ENCODE measurements at regions not wholly inside any gene's neighbourhood (a gene's known extent, or its start where the extent isn't known, plus 50 kb on each side); places are given as distances from the start of the nearest gene placed in this dataset.

- DNase-seq (ENCODE audit: low spot score) = no peak
These were observed 281.7 kb upstream of the LRATD1 start for GRCh38 chr2:14350856-14351255.

DNA sequence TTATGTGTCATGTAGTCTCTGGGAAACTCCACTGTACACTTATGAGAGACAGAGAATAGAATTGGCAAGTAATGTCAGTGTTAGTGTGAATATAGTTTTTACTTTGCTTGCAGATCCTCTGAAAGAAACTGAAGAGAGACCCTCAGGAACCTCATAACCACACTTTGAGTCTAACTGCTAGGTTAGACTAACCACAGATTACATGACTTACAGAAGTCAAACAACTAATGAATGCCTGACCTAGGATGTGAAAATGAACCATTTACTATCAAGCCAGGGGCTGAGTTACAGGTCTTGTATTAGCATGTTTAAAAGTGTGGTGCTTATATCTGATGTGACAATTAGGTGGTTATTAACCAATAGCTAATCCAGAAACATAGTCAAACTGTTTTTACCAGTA lies 280.4 kb upstream of the LRATD1 start:
- DNase-seq (ENCODE audit: low spot score) = no peak

DNA sequence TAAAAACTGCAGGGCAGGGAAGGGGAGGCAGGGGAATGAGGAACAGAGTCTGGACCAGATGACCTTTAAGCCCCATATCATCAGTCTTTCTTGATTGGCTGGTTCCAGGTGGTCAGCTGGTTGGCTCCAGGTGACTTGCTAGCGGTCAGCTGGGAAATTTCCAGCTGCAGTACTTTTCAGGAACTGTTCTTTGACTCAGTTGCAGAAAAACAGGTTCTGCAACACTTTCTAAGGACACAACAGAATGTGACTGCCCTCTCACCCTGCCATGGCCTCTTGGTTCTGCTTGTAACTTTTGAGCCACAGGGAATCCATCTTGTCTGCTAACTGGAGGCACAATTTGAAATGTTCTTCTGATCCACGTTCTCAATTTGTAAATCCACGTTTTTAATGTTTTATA lies 278.3 kb upstream of the LRATD1 start:
- DNase-seq (ENCODE audit: low spot score) = no peak

- no peak for DNase-seq (ENCODE audit: low spot score)
These were observed 277.4 kb upstream of the LRATD1 start for GRCh38 chr2:14355102-14355501.

DNA sequence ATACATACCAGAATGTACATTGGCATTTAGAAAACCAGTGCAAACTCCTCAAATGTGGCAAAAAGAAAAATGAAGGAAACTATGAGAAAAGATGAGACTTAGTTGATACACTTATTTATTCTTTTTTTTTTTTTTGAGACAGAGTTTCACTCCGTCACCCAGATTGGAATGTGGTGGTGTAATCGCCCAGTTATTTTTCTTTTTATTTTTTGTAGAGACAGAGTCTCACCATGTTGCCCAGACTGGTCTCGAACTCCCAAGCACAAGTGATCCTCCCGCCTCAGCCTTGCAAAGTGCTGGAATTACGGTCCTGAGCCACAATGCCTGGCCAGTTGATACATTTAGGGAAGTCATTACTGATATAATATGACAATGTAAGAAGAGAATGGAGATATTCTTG lies 274.2 kb upstream of the LRATD1 start:
- no peak for DNase-seq (ENCODE audit: low spot score)

GRCh38 chr2:14358774-14359173 lies 273.7 kb upstream of the LRATD1 start:
- no peak for DNase-seq (ENCODE audit: low spot score)

- DNase-seq (ENCODE audit: low spot score) = no peak
These were observed 269.4 kb upstream of the LRATD1 start for GRCh38 chr2:14363137-14363536.

DNA sequence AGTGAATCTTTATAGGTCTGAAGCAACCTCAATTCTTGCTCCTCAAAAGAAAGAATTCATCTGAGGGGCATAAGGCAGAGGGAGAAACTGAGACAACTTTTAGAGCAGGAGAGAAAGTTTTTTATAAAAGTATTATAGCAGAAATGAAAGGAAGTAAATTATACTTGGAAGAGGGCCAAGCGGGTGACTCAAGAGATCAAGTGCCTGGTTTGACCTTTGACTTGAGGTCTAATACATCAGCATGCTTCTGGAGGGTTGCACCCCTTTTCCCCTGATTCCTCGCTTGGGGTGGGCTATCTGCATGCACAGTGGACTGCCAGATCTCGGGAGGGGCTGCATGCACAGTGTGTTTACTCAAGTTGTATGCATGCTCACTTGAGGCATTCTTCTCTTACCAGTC lies 268.5 kb upstream of the LRATD1 start:
- DNase-seq (ENCODE audit: low spot score) = no peak

GRCh38 chr2:14364471-14364870 lies 268.0 kb upstream of the LRATD1 start:
- DNase-seq (ENCODE audit: low spot score) = no peak

GRCh38 chr2:14385043-14385442 lies 247.5 kb upstream of the LRATD1 start:
- DNase-seq (ENCODE audit: low spot score) = no peak

DNA sequence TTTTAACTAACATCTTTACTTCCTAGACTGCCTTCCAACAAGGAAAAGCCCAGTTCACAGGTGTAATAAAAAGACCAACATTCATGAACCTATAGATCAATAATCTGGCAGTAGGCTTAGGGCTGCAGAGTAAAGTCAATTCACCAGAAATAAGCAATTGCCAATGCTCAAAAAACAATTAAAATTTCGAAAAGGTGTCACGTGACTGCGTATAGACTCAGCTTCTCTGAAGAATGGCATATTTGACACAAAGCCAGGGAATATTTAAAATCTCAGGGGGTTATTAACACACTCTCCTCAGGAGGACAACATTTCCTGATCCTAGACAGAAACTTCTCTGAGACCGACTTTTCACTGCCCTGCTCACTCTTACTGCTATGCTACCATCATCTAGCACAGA lies 245.2 kb upstream of the LRATD1 start:
- DNase-seq (ENCODE audit: low spot score) = no peak

DNA sequence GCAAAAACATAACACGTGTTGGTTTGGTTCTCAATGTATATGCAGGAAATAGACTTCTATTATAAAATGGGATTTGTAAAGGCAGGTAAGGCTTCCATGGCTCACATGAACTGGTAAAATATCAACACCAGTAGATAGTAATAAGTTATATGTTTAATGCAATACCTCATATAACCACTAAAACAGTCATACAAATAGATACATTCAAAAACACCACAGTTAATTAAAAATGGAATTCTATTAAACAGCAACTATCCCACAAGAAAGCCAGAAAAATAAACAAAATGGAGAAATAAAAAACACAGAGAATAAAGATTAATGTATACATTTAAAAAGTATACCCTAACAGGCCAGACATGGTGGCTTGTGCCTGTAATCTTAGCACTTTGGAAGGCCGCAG lies 243.8 kb upstream of the LRATD1 start:
- DNase-seq (ENCODE audit: low spot score) = no peak

DNA sequence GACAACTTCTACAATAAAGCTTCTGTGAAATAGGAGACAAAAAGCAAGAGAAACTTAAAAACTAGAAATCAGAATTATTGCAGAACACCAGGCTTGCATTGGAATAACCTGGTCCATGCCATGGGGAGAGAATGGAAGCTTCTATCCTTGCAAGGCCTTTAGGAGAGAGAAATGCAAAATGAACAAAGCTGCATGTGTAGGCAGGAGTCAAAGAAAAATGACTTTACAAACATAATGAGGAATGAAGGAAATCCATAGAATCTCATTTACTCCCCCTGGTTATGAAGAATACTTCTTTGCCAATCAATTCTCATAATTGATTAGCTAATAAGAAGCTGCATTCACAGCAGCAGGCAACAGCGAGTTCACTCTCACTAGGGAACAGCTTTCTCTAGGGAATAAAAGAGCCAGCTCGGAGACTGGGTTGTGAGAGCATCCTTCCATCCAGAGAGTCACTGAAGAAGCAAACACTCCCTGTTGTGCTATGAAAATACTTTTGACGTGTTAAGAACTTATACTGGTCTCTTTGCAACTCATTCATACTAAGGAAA lies 235.9 kb upstream of the LRATD1 start:
- DNase-seq (ENCODE audit: low spot score) = no peak

DNA sequence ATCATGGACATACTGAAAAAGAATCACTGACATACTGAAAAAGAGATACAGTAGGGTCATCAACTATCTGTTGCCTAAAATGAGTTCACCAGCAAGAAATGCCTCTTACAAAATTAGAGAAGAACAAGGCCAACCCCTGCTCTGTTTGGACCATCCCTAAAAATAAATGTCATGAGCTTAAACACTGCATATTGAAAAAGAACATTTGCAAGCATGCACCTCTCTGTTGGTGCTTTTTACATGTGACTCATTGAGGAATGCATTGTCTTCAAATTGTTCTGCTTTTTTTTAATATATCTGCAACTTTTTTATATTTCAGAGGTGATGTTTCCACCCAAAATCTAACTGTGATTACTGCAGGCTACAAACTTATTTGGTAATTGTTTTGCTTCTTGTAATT lies 233.9 kb upstream of the LRATD1 start:
- no peak for DNase-seq (ENCODE audit: low spot score)

DNA sequence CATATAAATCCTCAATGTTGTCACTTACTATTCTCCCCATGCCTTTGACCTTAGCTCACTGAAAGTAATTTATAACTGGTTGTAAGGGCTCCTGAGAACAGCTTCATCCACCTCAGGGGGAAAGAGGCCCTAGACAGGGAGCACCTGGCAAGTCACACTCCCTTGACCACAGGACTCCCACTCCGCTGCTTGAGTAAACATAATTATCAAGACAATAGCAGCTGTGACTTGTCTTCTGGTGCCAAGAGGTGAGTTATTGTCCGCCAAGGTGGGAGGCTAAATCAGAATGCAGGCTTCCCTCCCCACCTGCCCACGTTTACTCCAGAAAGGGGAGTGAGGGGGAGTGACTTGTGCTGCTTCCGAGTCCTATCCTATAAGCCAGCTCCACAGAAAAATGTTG lies 230.6 kb upstream of the LRATD1 start:
- no peak for DNase-seq (ENCODE audit: low spot score)

DNA sequence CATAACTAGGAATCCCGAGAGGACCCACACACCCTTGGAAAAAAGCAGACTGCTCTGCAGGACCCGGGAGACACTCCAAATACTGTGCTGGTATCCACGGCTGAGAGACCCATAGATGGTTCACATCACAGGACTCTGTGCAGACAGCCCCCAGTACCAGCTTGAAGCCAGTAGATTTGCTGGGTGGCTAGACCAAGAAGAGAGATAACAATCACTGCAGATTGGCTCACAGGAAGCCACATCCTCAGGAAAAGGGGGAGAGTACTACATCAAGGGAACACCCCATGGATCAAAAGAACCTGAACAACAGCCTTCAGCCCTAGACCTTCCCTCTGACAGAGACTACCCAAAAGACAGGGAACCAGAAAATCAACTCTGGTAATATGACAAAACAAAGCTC lies 223.8 kb upstream of the LRATD1 start:
- DNase-seq (ENCODE audit: low spot score) = no peak

- DNase-seq (ENCODE audit: low spot score) = no peak
These were observed 215.0 kb upstream of the LRATD1 start for GRCh38 chr2:14417551-14417950.

- DNase-seq (ENCODE audit: low spot score) = no peak
These were observed 214.4 kb upstream of the LRATD1 start for GRCh38 chr2:14418115-14418514.

DNA sequence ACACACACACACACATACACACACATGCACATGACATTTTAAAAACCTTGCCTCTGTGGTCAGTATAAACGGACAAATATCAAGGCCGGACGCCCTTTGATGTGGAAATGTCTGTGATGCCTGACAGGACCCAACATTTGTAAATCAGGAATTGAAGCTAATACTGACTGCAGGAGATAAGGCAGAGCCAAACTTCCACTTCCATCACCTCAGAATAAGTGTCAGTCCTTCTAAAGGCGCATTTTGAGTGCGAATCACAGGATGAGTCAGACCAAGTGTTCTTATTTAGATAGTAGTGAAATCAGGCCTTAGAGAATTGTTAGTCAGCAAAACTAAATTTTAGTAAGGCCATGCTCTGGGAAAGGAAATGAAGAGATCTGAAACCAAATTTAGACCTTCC lies 211.7 kb upstream of the LRATD1 start:
- DNase-seq (ENCODE audit: low spot score) = peak; percentile 5

DNA sequence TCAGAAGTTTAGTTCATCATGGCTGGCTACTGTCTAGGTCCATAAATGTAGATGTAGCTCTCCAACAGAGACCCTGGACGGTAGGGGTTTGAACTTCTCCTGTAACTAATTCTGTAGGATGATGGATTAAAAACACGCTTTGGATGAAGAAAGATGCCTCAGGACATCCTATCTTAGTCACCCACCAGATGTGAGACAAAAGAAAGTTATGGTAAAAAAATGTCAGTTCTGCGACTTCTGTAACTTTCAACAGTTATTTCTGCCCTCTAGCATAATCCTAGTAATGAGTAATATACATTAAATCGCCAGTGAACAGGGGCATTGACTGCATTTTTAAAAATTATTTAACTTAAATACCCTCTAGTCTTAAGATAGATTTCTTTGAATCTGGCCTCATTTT lies 210.1 kb upstream of the LRATD1 start:
- DNase-seq (ENCODE audit: low spot score) = no peak

DNA sequence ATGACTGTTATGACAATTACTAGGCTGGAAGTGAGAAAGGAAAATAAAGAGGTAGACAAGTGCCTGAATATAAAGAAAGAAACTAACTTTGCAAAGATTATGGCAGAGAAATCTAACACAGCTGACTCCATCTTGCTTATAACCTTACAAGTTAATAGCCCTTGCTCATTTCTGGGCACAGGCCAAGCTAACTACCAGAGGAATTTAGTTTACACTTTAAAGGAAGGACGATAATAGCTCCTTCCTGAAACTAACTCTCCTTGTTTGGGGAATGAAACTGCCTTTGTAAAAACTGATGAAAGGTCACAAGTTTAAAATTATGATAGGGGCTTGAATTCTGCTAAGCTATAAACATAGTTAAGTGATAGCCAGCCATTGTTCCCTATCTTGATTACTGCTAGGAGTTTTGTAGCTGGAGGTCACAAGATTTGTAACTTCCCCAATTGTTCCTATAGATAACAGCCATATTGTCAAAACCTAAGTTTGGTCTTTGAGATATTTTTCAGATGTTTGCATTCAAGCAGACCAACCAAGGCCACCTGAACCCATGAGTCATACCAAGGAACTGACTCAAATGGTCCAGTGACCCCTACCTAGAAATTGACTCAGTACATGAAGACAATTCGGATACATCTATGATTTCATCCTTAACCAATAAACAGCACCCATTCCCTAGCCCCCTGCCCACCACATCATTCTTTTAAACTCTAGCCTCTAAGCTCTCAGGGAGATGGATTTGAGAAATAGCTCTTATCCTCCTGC lies 209.2 kb upstream of the LRATD1 start:
- DNase-seq (ENCODE audit: low spot score) = no peak

- DNase-seq (ENCODE audit: low spot score) = no peak
These were observed 207.8 kb upstream of the LRATD1 start for GRCh38 chr2:14424478-14425390.

DNA sequence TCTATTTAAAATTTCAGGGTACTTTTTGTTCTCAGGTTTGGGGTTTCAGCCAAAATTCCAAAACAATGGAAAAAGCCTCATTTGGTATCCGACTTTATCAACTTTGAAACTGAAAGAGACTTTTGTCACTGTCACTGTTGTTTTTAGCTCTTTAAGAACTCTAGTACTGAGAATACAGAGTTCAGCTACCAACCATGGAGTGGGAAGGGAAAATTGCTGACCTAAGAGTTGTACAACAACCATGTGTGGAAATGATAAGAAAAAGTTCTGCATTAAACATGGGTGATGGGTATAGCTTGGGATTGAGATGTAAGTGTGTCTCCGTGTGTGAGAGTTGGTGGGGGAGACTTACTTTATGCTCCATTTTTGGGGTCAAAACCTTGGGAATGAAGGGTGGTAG lies 206.6 kb upstream of the LRATD1 start:
- DNase-seq (ENCODE audit: low spot score) = no peak

All from activated CD4-positive, alpha-beta T cell treated with anti-CD3 and anti-CD28 coated beads, Interleukin-2, Interleukin-4, amounts not matched to agents 100 ng/mL and 50 ng/mL, durations not matched to agents 16 hours and 8 hours (primary cell).